ENCODE measurements at regions not wholly inside any gene's neighbourhood (a gene's known extent, or its start where the extent isn't known, plus 50 kb on each side); places are given as distances from the start of the nearest gene placed in this dataset.

GRCh38 chr6:149160943-149161342 is 156.6 kb upstream of the TAB2 start:
- DNase-seq (ENCODE audit: low read depth, low spot score): no peak
- Histone ChIP-seq H3K27me3 (ENCODE audit: control insufficient read depth, insufficient read depth, low read length) (no peaks in the 10 kb centered on the region; the same call in 1 of the 2 replicates), H3K9me3 (ENCODE audit: control insufficient read depth, insufficient read depth, low read length) (no peaks in the 10 kb centered on the region), H3K36me3 (ENCODE audit: control insufficient read depth, insufficient read depth, low read length) (no peaks in the 10 kb centered on the region), H3K27ac (ENCODE audit: low read length) (no peak overlapping the region), H3K4me3 (ENCODE audit: low read length) (no peak overlapping the region), H3K4me1 (ENCODE audit: control insufficient read depth, insufficient read depth, low read length) (peaks cover 2% of the 10 kb centered on the region)
- WGBS (ENCODE audit: insufficient coverage, insufficient read length): no CpG with 5 or more reads among the region's 1 CpG

- no peaks in the 10 kb centered on the region for H3K9me3 ChIP-seq (ENCODE audit: control insufficient read depth, insufficient read depth, low read length)
- no peak overlapping the region for H3K4me3 ChIP-seq (ENCODE audit: low read length)
- no peak for DNase-seq (ENCODE audit: low read depth, low spot score)
- peaks cover 2% of the 10 kb centered on the region; the same call in 1 of the 2 replicates for H3K4me1 ChIP-seq (ENCODE audit: control insufficient read depth, insufficient read depth, low read length)
- no peaks in the 10 kb centered on the region for H3K36me3 ChIP-seq (ENCODE audit: control insufficient read depth, insufficient read depth, low read length)
- H3K27me3 ChIP-seq (ENCODE audit: control insufficient read depth, insufficient read depth, low read length): no peaks in the 10 kb centered on the region; the same call in 1 of the 2 replicates
- H3K27ac ChIP-seq (ENCODE audit: low read length): no peak overlapping the region
These were observed 154.6 kb upstream of the TAB2 start for GRCh38 chr6:149162924-149163323.

- Histone ChIP-seq H3K36me3 (ENCODE audit: control insufficient read depth, insufficient read depth, low read length) (no peaks in the 10 kb centered on the region), H3K27ac (ENCODE audit: low read length) (no peak overlapping the region), H3K4me1 (ENCODE audit: control insufficient read depth, insufficient read depth, low read length) (no peaks in the 10 kb centered on the region), H3K9me3 (ENCODE audit: control insufficient read depth, insufficient read depth, low read length) (no peaks in the 10 kb centered on the region), H3K4me3 (ENCODE audit: low read length) (no peak overlapping the region), H3K27me3 (ENCODE audit: control insufficient read depth, insufficient read depth, low read length) (no peaks in the 10 kb centered on the region; the same call in 1 of the 2 replicates)
- DNase-seq (ENCODE audit: low read depth, low spot score): no peak
- no CpG with 5 or more reads among the region's 12 CpGs for WGBS (ENCODE audit: insufficient coverage, insufficient read length)
These were observed 153.2 kb upstream of the TAB2 start for GRCh38 chr6:149164199-149164750.

- no peaks in the 10 kb centered on the region for H3K27me3 ChIP-seq (ENCODE audit: control insufficient read depth, insufficient read depth, low read length)
- no peak overlapping the region for H3K27ac ChIP-seq (ENCODE audit: low read length)
- WGBS (ENCODE audit: insufficient coverage, insufficient read length): no CpG with 5 or more reads among the region's 1 CpG
- H3K4me3 ChIP-seq (ENCODE audit: low read length): no peak overlapping the region
- no peaks in the 10 kb centered on the region for H3K4me1 ChIP-seq (ENCODE audit: control insufficient read depth, insufficient read depth, low read length)
- no peak for DNase-seq (ENCODE audit: low read depth, low spot score)
- H3K36me3 ChIP-seq (ENCODE audit: control insufficient read depth, insufficient read depth, low read length): no peaks in the 10 kb centered on the region
- no peaks in the 10 kb centered on the region for H3K9me3 ChIP-seq (ENCODE audit: control insufficient read depth, insufficient read depth, low read length)
These were observed 151.2 kb upstream of the TAB2 start for GRCh38 chr6:149166336-149166735.

- Histone ChIP-seq H3K36me3 (ENCODE audit: control insufficient read depth, insufficient read depth, low read length) (no peaks in the 10 kb centered on the region), H3K27ac (ENCODE audit: low read length) (no peak overlapping the region), H3K27me3 (ENCODE audit: control insufficient read depth, insufficient read depth, low read length) (no peaks in the 10 kb centered on the region), H3K4me3 (ENCODE audit: low read length) (no peak overlapping the region), H3K9me3 (ENCODE audit: control insufficient read depth, insufficient read depth, low read length) (no peaks in the 10 kb centered on the region), H3K4me1 (ENCODE audit: control insufficient read depth, insufficient read depth, low read length) (no peaks in the 10 kb centered on the region)
- WGBS (ENCODE audit: insufficient coverage, insufficient read length): no CpG with 5 or more reads among the region's 8 CpGs
- no peak for DNase-seq (ENCODE audit: low read depth, low spot score)
These were observed 150.8 kb upstream of the TAB2 start for GRCh38 chr6:149166747-149167146.

GRCh38 chr6:149168968-149169367 is 148.5 kb upstream of the TAB2 start:
- Histone ChIP-seq H3K4me3 (ENCODE audit: low read length) (no peak overlapping the region), H3K27ac (ENCODE audit: low read length) (no peak overlapping the region), H3K27me3 (ENCODE audit: control insufficient read depth, insufficient read depth, low read length) (no peaks in the 10 kb centered on the region), H3K4me1 (ENCODE audit: control insufficient read depth, insufficient read depth, low read length) (no peaks in the 10 kb centered on the region), H3K9me3 (ENCODE audit: control insufficient read depth, insufficient read depth, low read length) (no peaks in the 10 kb centered on the region), H3K36me3 (ENCODE audit: control insufficient read depth, insufficient read depth, low read length) (no peaks in the 10 kb centered on the region)
- no CpG with 5 or more reads among the region's 6 CpGs for WGBS (ENCODE audit: insufficient coverage, insufficient read length)
- no peak for DNase-seq (ENCODE audit: low read depth, low spot score)

GRCh38 chr6:149169761-149170511 is 147.6 kb upstream of the TAB2 start:
- WGBS (ENCODE audit: insufficient coverage, insufficient read length): no CpG with 5 or more reads among the region's 6 CpGs
- Histone ChIP-seq H3K9me3 (ENCODE audit: control insufficient read depth, insufficient read depth, low read length) (no peaks in the 10 kb centered on the region), H3K27ac (ENCODE audit: low read length) (no peak overlapping the region), H3K36me3 (ENCODE audit: control insufficient read depth, insufficient read depth, low read length) (no peaks in the 10 kb centered on the region), H3K4me1 (ENCODE audit: control insufficient read depth, insufficient read depth, low read length) (no peaks in the 10 kb centered on the region), H3K4me3 (ENCODE audit: low read length) (no peak overlapping the region), H3K27me3 (ENCODE audit: control insufficient read depth, insufficient read depth, low read length) (no peaks in the 10 kb centered on the region; the same call in 1 of the 2 replicates)
- no peak for DNase-seq (ENCODE audit: low read depth, low spot score)

GRCh38 chr6:149170564-149171452 is 146.7 kb upstream of the TAB2 start:
- H3K9me3 ChIP-seq (ENCODE audit: control insufficient read depth, insufficient read depth, low read length): no peaks in the 10 kb centered on the region
- DNase-seq (ENCODE audit: low read depth, low spot score): no peak
- no peak overlapping the region for H3K4me3 ChIP-seq (ENCODE audit: low read length)
- no peaks in the 10 kb centered on the region; the same call in 1 of the 2 replicates for H3K27me3 ChIP-seq (ENCODE audit: control insufficient read depth, insufficient read depth, low read length)
- no CpG with 5 or more reads among the region's 11 CpGs for WGBS (ENCODE audit: insufficient coverage, insufficient read length)
- H3K27ac ChIP-seq (ENCODE audit: low read length): no peak overlapping the region
- H3K36me3 ChIP-seq (ENCODE audit: control insufficient read depth, insufficient read depth, low read length): no peaks in the 10 kb centered on the region
- no peaks in the 10 kb centered on the region for H3K4me1 ChIP-seq (ENCODE audit: control insufficient read depth, insufficient read depth, low read length)

- no peak overlapping the region for H3K4me3 ChIP-seq (ENCODE audit: low read length)
- H3K4me1 ChIP-seq (ENCODE audit: control insufficient read depth, insufficient read depth, low read length): no peaks in the 10 kb centered on the region
- no peak overlapping the region for H3K27ac ChIP-seq (ENCODE audit: low read length)
- no peak for DNase-seq (ENCODE audit: low read depth, low spot score)
- no peaks in the 10 kb centered on the region for H3K36me3 ChIP-seq (ENCODE audit: control insufficient read depth, insufficient read depth, low read length)
- H3K9me3 ChIP-seq (ENCODE audit: control insufficient read depth, insufficient read depth, low read length): no peaks in the 10 kb centered on the region
- no peaks in the 10 kb centered on the region; the same call in 1 of the 2 replicates for H3K27me3 ChIP-seq (ENCODE audit: control insufficient read depth, insufficient read depth, low read length)
These were observed 144.3 kb upstream of the TAB2 start for GRCh38 chr6:149173222-149173621.

GRCh38 chr6:149174962-149175361 is 142.6 kb upstream of the TAB2 start:
- no peak for DNase-seq (ENCODE audit: low read depth, low spot score)
- Histone ChIP-seq H3K4me3 (ENCODE audit: low read length) (no peak overlapping the region), H3K27ac (ENCODE audit: low read length) (no peak overlapping the region), H3K9me3 (ENCODE audit: control insufficient read depth, insufficient read depth, low read length) (no peaks in the 10 kb centered on the region), H3K27me3 (ENCODE audit: control insufficient read depth, insufficient read depth, low read length) (no peaks in the 10 kb centered on the region; the same call in 1 of the 2 replicates), H3K36me3 (ENCODE audit: control insufficient read depth, insufficient read depth, low read length) (no peaks in the 10 kb centered on the region), H3K4me1 (ENCODE audit: control insufficient read depth, insufficient read depth, low read length) (no peaks in the 10 kb centered on the region)
- no CpG with 5 or more reads among the region's 1 CpG for WGBS (ENCODE audit: insufficient coverage, insufficient read length)
